ENCODE measurements at regions not wholly inside any gene's neighbourhood (a gene's known extent, or its start where the extent isn't known, plus 50 kb on each side); places are given as distances from the start of the nearest gene placed in this dataset.

GRCh38 chr1:116234429-116234828 lies 123.2 kb downstream of the MAB21L3 start:
- DNase-seq: no peak

GRCh38 chr1:116239916-116240315 lies 128.7 kb downstream of the MAB21L3 start:
- DNase-seq: no peak

- no peak for DNase-seq
Measured at GRCh38 chr1:116242741-116243140, 130.3 kb upstream of the ATP1A1 start.

GRCh38 chr1:116243333-116244054 lies 129.6 kb upstream of the ATP1A1 start:
- DNase-seq: no peak

GRCh38 chr1:116246174-116246573 lies 126.9 kb upstream of the ATP1A1 start:
- DNase-seq: no peak

GRCh38 chr1:116252271-116252670 lies 120.8 kb upstream of the ATP1A1 start:
- DNase-seq: no peak

GRCh38 chr1:116252785-116253184 lies 120.3 kb upstream of the ATP1A1 start:
- no peak for DNase-seq

GRCh38 chr1:116253566-116254382 lies 119.3 kb upstream of the ATP1A1 start:
- DNase-seq: no peak

GRCh38 chr1:116254776-116255175 lies 118.3 kb upstream of the ATP1A1 start:
- DNase-seq: no peak

- DNase-seq: no peak
Measured at GRCh38 chr1:116255486-116256285, 117.4 kb upstream of the ATP1A1 start.

GRCh38 chr1:116256286-116256649 lies 116.8 kb upstream of the ATP1A1 start:
- DNase-seq: no peak

GRCh38 chr1:116256875-116257274 lies 116.2 kb upstream of the ATP1A1 start:
- DNase-seq: no peak

GRCh38 chr1:116257341-116257767 lies 115.7 kb upstream of the ATP1A1 start:
- DNase-seq: peak; percentile 34

GRCh38 chr1:116257836-116258235 lies 115.2 kb upstream of the ATP1A1 start:
- no peak for DNase-seq

GRCh38 chr1:116258668-116259419 lies 114.2 kb upstream of the ATP1A1 start:
- DNase-seq: no peak

GRCh38 chr1:116259663-116260062 lies 113.4 kb upstream of the ATP1A1 start:
- peak; percentile 9 for DNase-seq

- no peak for DNase-seq
Measured at GRCh38 chr1:116260115-116260514, 112.9 kb upstream of the ATP1A1 start.

- DNase-seq: no peak
Measured at GRCh38 chr1:116260621-116261020, 112.4 kb upstream of the ATP1A1 start.

- no peak for DNase-seq
Measured at GRCh38 chr1:116261227-116261626, 111.8 kb upstream of the ATP1A1 start.

GRCh38 chr1:116262207-116262994 lies 110.6 kb upstream of the ATP1A1 start:
- DNase-seq: no peak

- DNase-seq: no peak
Measured at GRCh38 chr1:116262995-116263385, 110.1 kb upstream of the ATP1A1 start.

Data from activated CD4-positive, alpha-beta T cell treated with anti-CD3 and anti-CD28 coated beads, Interleukin-10, Interleukin-2, amounts not matched to agents 100 ng/mL and 50 ng/mL, durations not matched to agents 16 hours and 8 hours (primary cell).